MCF 10A (cell line): ENCODE measurements at regions not wholly inside any gene's neighbourhood (a gene's known extent, or its start where the extent isn't known, plus 50 kb on each side); places are given as distances from the start of the nearest gene placed in this dataset.

Source experiments
- BruUV-seq: library from RNA; stranded (reverse); fragments of 400-500 nt; replicated peaks from 2 replicates; lab custom pipeline; 2021; lab: Mats Ljungman, UMichigan
- CTCF ChIA-PET: fragments of 300-600 bp; sonication (Branson Sonifier 250); formaldehyde crosslinking; extraction: SDS; loops from one replicate; lab custom pipeline; 2021; ENCODE audit warnings: antibody characterized with exemption, inconsistent platforms; lab: Yijun Ruan, JAX
- POLR2A ChIA-PET: fragments of 300-600, 350-650 bp; sonication (Branson Sonifier 250); formaldehyde crosslinking; extraction: SDS; loops from one replicate; lab custom pipeline; 2020; ENCODE audit warnings: antibody characterized with exemption, inconsistent platforms; lab: Yijun Ruan, JAX
- DNase-seq: peaks from one replicate; pipeline ENCODE4 v3.0.0-alpha.2; 2018; ENCODE audit not compliant: unreplicated experiment
- H3K27ac Mint-ChIP-seq: one replicate; pipeline ENCODE4 v1.8.0; 2022; ENCODE audit warnings: mild to moderate bottlenecking, low read depth, mixed read lengths; ENCODE audit not compliant: unreplicated experiment
- H3K27me3 Mint-ChIP-seq: one replicate; pipeline ENCODE4 v1.8.0; 2022; ENCODE audit warnings: mixed read lengths; ENCODE audit not compliant: insufficient read depth, unreplicated experiment
- H3K36me3 Mint-ChIP-seq: one replicate; pipeline ENCODE4 v1.8.0; 2022; ENCODE audit warnings: mild to moderate bottlenecking, moderate library complexity, mixed read lengths; ENCODE audit not compliant: insufficient read depth, unreplicated experiment
- H3K4me1 Mint-ChIP-seq: one replicate; pipeline ENCODE4 v1.8.0; 2022; ENCODE audit warnings: mixed read lengths; ENCODE audit not compliant: insufficient read depth, unreplicated experiment
- H3K4me3 Mint-ChIP-seq: one replicate; pipeline ENCODE4 v1.8.0; 2022; ENCODE audit warnings: mild to moderate bottlenecking, moderate library complexity, mixed read lengths; ENCODE audit not compliant: unreplicated experiment
- H3K9me3 Mint-ChIP-seq: one replicate; pipeline ENCODE4 v1.8.0; 2022; ENCODE audit warnings: mixed read lengths; ENCODE audit not compliant: unreplicated experiment
- intact Hi-C: fragments of 100-400 bp; cut with micrococcal nuclease; formaldehyde crosslinking; loops from 2 replicates; pipeline ENCODE4 v1.14.1; 2022
- TF ChIP-seq, protein P1 (sequence below): fragments of 200-600 bp; IDR thresholded peaks from one replicate; pipeline ENCODE4 v1.8.0; 2022; ENCODE audit warnings: antibody characterized with exemption, mild to moderate bottlenecking; ENCODE audit not compliant: unreplicated experiment

DNA sequence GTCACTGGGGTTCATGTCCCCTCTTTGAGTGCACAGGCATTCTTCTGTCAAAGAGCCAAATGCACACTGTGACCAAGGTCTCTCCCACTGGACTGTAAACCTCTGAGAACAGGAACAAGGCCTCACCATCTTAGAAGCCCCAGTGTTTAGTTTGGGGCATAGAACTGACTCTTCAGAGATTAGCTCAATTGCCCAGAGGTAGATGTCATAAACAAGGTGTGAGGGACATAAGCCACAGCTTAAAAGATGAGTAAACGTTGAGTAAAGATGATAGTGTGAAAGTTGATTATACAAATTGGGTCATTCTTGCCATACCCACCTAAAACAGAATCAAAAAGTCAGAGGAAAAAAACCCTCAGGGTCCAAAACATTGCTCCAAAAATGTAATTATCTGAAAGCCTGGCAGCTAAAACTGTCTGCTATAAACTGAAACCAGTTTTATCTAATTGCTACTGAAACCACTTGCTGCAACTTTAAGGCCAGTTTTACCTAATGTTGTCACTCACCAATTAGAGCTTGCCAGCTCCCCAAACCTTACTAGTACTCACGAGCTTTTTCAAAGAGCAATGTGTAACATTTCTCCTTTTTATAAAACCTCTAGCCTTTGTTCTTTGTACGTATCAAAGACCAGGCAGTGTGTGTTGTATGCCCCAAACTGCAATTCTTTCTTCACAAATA lies 415.2 kb downstream of the RAP2B start:
- intact Hi-C loops = no loop called here
- Mint-ChIP-seq H3K36me3 (no peaks in the 10 kb centered on the region), H3K27me3 (no peaks in the 10 kb centered on the region), H3K9me3 (no peaks in the 10 kb centered on the region), H3K4me3 (no peak overlapping the region), H3K27ac (no peak overlapping the region), H3K4me1 (peaks cover 10% of the 10 kb centered on the region)
- no TSS peak for BruUV-seq
- ChIA-PET POLR2A (interaction anchor here (0.7 kb wide), 1 partner anchor 83 kb away, joined by 3 read pairs; no protein-coding TSS in a partner anchor), CTCF (interaction anchor here (0.5 to 1.2 kb wide), 5 partner anchors 27 to 291 kb away, joined by 3 to 4 read pairs (median 3); no protein-coding TSS in a partner anchor)
- DNase-seq = no peak
- TF ChIP-seq, protein P1, sequence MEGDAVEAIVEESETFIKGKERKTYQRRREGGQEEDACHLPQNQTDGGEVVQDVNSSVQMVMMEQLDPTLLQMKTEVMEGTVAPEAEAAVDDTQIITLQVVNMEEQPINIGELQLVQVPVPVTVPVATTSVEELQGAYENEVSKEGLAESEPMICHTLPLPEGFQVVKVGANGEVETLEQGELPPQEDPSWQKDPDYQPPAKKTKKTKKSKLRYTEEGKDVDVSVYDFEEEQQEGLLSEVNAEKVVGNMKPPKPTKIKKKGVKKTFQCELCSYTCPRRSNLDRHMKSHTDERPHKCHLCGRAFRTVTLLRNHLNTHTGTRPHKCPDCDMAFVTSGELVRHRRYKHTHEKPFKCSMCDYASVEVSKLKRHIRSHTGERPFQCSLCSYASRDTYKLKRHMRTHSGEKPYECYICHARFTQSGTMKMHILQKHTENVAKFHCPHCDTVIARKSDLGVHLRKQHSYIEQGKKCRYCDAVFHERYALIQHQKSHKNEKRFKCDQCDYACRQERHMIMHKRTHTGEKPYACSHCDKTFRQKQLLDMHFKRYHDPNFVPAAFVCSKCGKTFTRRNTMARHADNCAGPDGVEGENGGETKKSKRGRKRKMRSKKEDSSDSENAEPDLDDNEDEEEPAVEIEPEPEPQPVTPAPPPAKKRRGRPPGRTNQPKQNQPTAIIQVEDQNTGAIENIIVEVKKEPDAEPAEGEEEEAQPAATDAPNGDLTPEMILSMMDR = no peak

DNA sequence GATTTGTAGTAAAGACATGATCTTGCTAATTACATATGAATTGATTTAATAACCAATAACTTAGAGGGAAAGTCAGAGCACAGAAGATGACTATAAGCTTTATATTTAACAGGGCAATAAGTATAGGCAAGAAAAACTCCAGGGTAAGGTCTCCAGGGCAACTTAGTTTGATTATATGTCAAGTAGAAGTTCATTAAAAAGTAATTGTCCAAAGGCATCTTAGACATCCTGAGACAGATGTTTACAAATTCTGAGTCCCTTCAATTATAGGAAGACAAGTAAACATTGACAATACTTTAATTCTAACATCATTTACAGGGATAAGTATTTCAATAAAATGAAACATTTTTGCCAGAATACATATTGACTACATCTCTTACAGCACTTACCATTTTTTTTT lies 416.0 kb downstream of the RAP2B start:
- Mint-ChIP-seq H3K4me1 (peaks cover 8% of the 10 kb centered on the region), H3K9me3 (no peaks in the 10 kb centered on the region), H3K27me3 (no peaks in the 10 kb centered on the region), H3K36me3 (no peaks in the 10 kb centered on the region), H3K4me3 (no peak overlapping the region), H3K27ac (no peak overlapping the region)
- intact Hi-C loops = no loop called here
- TF ChIP-seq, protein P1 = no peak
- POLR2A ChIA-PET = no interaction called here
- BruUV-seq = no TSS peak
- DNase-seq = no peak
- CTCF ChIA-PET = interaction anchor here (0.5 to 1.1 kb wide), 4 partner anchors 205 to 552 kb away, joined by 3 to 4 read pairs (median 3); no protein-coding TSS in a partner anchor

DNA sequence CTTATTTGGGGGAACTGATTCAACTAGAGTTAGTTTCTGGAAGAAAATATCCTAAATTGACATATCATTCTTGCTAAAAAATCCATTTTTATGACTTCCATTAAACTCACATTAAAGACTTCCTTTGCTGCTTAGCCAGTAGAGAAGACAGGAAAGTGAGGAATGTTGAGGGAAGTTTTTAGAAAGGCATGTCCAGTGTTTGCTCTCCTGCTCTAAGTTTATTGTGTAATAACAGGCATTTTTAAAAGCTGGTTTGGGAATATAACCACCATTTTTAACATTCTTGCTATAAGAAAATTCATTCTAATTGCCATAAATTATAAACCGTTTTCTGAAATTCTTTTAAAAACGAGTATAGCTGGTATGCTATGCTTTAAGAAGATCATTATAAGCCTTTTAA lies 428.0 kb downstream of the RAP2B start:
- BruUV-seq = no TSS peak
- H3K9me3 Mint-ChIP-seq = peaks cover 4% of the 10 kb centered on the region

More for the DNA sequence above, 428.0 kb downstream of the RAP2B start:
- no peak for DNase-seq
- H3K4me1 Mint-ChIP-seq = no peaks in the 10 kb centered on the region
- CTCF ChIA-PET = interaction anchor here (1.1 to 1.7 kb wide), 2 partner anchors 300 to 427 kb away, joined by 3 to 9 read pairs; no protein-coding TSS in a partner anchor
- H3K27ac Mint-ChIP-seq = no peak overlapping the region
- H3K4me3 Mint-ChIP-seq = no peak overlapping the region
- POLR2A ChIA-PET = interaction anchor here (1.1 kb wide), 1 partner anchor 426 kb away, joined by 3 read pairs; no protein-coding TSS in a partner anchor
- no peaks in the 10 kb centered on the region for H3K27me3 Mint-ChIP-seq
- intact Hi-C loops = loop anchor here (10.0 kb wide), 2 partner anchors 335 to 385 kb away; no protein-coding TSS in a partner anchor
- TF ChIP-seq, protein P1 = no peak
- H3K36me3 Mint-ChIP-seq = no peaks in the 10 kb centered on the region
